Parathyroid adenoma (tissue), 2 donors: ENCODE measurements at regions not wholly inside any gene's neighbourhood (a gene's known extent, or its start where the extent isn't known, plus 50 kb on each side); places are given as distances from the start of the nearest gene placed in this dataset.

Experiments used
- H2AFZ ChIP-seq: fragments of 300-600 bp; sonication (generic); one replicate; pipeline ENCODE4 v1.7.0; 2017; ENCODE audit warnings: antibody characterized with exemption, mild to moderate bottlenecking
- H3K27ac ChIP-seq: fragments of 300-600 bp; sonication (generic); one replicate; pipeline ENCODE4 v1.7.0; 2017
- H3K27me3 ChIP-seq: fragments of 300-600 bp; sonication (generic); one replicate; pipeline ENCODE4 v1.7.0; 2017; ENCODE audit warnings: low read length; ENCODE audit not compliant: control insufficient read depth, insufficient read depth
- H3K36me3 ChIP-seq: fragments of 300-600 bp; sonication (generic); one replicate; pipeline ENCODE4 v1.7.0; 2017; ENCODE audit warnings: low read length; ENCODE audit not compliant: control insufficient read depth, insufficient read depth
- H3K4me1 ChIP-seq: fragments of 300-600 bp; sonication (generic); one replicate; pipeline ENCODE4 v1.7.0; 2017; ENCODE audit warnings: control low read depth
- H3K4me2 ChIP-seq: fragments of 300-600 bp; sonication (generic); one replicate; pipeline ENCODE4 v1.7.0; 2017; ENCODE audit warnings: low read length
- H3K4me3 ChIP-seq: fragments of 300-600 bp; sonication (generic); one replicate; pipeline ENCODE4 v1.7.0; 2017; ENCODE audit warnings: low read depth, low read length
- H3K79me2 ChIP-seq: fragments of 300-600 bp; sonication (generic); one replicate; pipeline ENCODE4 v1.7.0; 2017; ENCODE audit warnings: control low read depth
- H3K9ac ChIP-seq: fragments of 300-600 bp; sonication (generic); one replicate; pipeline ENCODE4 v1.7.0; 2017; ENCODE audit warnings: mild to moderate bottlenecking
- H3K9me3 ChIP-seq: fragments of 300-600 bp; sonication (generic); one replicate; pipeline ENCODE4 v1.7.0; 2017; ENCODE audit warnings: low read length; ENCODE audit not compliant: control insufficient read depth
- TF ChIP-seq, protein P1 (sequence below): fragments of 300-600 bp; sonication (generic); IDR thresholded peaks from one replicate; pipeline ENCODE4 v1.7.0; 2017; ENCODE audit warnings: antibody characterized with exemption, mild to moderate bottlenecking
- donor health status: primary hyperparathyroidism.

DNA sequence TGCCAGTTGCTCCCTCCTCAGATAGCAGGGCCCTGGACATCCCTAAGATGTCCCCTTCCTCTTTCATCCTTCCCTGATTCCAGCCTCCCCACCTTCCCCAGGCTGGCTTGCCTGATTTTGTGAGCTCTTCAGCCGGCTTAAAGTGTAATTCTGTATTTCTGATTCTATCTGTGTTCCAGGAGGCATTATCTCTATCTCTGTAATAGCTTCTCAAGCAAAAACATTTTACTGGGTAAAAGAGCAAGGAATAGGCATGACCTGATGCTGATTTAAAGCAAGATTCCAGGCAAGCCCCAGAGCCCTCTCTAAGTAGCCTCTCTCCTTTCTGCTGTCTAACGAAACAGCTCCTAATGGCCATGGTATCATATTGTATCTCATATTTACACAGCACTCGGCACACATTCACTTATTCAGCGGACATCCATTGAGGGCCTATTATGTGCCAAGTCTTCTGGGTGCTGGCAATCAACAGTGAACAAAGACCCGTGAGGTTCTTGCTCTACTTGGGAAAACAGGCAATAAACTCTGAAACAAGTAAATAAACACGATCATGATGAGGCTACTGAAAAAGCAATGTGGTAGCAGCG is 100.9 kb upstream of the MSX2 start:
- no peak overlapping the region for H3K9ac ChIP-seq
- H3K9me3 ChIP-seq = no peaks in the 10 kb centered on the region
- H3K27ac ChIP-seq = peak overlapping the region; percentile 81
- peak overlapping the region; percentile 13 for H3K4me2 ChIP-seq
- no peaks in the 10 kb centered on the region for H3K27me3 ChIP-seq
- peaks cover 55% of the 10 kb centered on the region for H3K4me1 ChIP-seq
- no peaks in the 10 kb centered on the region for H3K79me2 ChIP-seq
- H3K36me3 ChIP-seq = no peaks in the 10 kb centered on the region
- H2AFZ ChIP-seq = peak overlapping the region; percentile 47
- TF ChIP-seq, protein P1, sequence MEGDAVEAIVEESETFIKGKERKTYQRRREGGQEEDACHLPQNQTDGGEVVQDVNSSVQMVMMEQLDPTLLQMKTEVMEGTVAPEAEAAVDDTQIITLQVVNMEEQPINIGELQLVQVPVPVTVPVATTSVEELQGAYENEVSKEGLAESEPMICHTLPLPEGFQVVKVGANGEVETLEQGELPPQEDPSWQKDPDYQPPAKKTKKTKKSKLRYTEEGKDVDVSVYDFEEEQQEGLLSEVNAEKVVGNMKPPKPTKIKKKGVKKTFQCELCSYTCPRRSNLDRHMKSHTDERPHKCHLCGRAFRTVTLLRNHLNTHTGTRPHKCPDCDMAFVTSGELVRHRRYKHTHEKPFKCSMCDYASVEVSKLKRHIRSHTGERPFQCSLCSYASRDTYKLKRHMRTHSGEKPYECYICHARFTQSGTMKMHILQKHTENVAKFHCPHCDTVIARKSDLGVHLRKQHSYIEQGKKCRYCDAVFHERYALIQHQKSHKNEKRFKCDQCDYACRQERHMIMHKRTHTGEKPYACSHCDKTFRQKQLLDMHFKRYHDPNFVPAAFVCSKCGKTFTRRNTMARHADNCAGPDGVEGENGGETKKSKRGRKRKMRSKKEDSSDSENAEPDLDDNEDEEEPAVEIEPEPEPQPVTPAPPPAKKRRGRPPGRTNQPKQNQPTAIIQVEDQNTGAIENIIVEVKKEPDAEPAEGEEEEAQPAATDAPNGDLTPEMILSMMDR = no peak
- peak overlapping the region; percentile 49 for H3K4me3 ChIP-seq

- Histone ChIP-seq H3K27me3 (no peaks in the 10 kb centered on the region), H3K9ac (no peak overlapping the region), H3K4me3 (no peak overlapping the region), H3K9me3 (no peaks in the 10 kb centered on the region), H3K36me3 (no peaks in the 10 kb centered on the region), H3K4me1 (peaks cover 42% of the 10 kb centered on the region), H3K4me2 (no peak overlapping the region), H3K27ac (peak overlapping the region; percentile 81), H2AFZ (peak overlapping the region; percentile 47), H3K79me2 (no peaks in the 10 kb centered on the region)
- TF ChIP-seq, protein P1 = no peak
Measured at GRCh38 chr5:174624733-174625522, 99.5 kb upstream of the MSX2 start.

- H3K4me2 ChIP-seq = no peak overlapping the region
- H3K9me3 ChIP-seq = no peaks in the 10 kb centered on the region
- H3K9ac ChIP-seq = no peak overlapping the region
- no peaks in the 10 kb centered on the region for H3K79me2 ChIP-seq
- peaks cover 34% of the 10 kb centered on the region for H3K4me1 ChIP-seq
- no peak overlapping the region for H3K4me3 ChIP-seq
- TF ChIP-seq, protein P1 = no peak
- H3K36me3 ChIP-seq = no peaks in the 10 kb centered on the region
- H3K27ac ChIP-seq = peak overlapping the region; percentile 81
- H2AFZ ChIP-seq = peak overlapping the region; percentile 46
- no peaks in the 10 kb centered on the region for H3K27me3 ChIP-seq
Measured at GRCh38 chr5:174625591-174626350, 98.6 kb upstream of the MSX2 start.

DNA sequence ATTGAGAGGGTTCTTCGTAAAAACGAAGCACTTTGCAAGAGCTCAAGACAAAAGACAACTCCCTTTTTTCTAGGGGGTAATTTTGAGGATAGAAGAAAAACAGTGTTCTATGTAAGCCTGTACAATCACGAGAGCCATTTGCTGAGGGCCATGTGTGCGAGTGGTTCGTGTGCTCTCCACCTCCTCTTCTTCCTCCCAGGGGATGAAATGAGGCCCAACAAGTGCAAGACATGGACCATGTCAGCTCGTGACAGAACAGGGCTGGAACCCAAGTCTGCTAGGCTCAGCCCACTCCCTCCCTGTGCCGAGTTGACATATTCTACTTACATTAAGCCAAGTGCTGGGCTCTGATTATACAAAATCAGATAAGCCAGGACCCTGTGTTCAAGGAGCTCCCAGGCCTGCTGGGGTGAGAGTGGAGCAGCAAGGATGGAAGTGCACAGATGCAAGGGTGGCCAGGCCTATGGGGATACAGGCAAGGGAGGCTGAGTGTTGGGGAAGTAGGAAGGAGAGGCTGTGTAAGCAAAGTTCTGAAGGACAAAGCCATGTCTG is 97.9 kb upstream of the MSX2 start:
- H3K4me2 ChIP-seq = no peak overlapping the region
- H3K27me3 ChIP-seq = no peaks in the 10 kb centered on the region
- peak overlapping the region; percentile 46 for H2AFZ ChIP-seq
- no peaks in the 10 kb centered on the region for H3K9me3 ChIP-seq
- no peak overlapping the region for H3K9ac ChIP-seq
- no peaks in the 10 kb centered on the region for H3K79me2 ChIP-seq
- H3K36me3 ChIP-seq = no peaks in the 10 kb centered on the region
- no peak overlapping the region for H3K4me3 ChIP-seq
- TF ChIP-seq, protein P1 = no peak
- peaks cover 33% of the 10 kb centered on the region for H3K4me1 ChIP-seq
- H3K27ac ChIP-seq = peak overlapping the region; percentile 2
